NCI-H128 (cell line): ENCODE measurements at regions not wholly inside any gene's neighbourhood (a gene's known extent, or its start where the extent isn't known, plus 50 kb on each side); places are given as distances from the start of the nearest gene placed in this dataset.

Experiments
- DNase-seq: peaks from one replicate; lab custom pipeline; 2025; ENCODE audit not compliant: unreplicated experiment; lab: John Stamatoyannopoulos, UW

GRCh38 chr3:74510261-74510818, 104.1 kb downstream of the CNTN3 start:
- DNase-seq, result no peak

DNA sequence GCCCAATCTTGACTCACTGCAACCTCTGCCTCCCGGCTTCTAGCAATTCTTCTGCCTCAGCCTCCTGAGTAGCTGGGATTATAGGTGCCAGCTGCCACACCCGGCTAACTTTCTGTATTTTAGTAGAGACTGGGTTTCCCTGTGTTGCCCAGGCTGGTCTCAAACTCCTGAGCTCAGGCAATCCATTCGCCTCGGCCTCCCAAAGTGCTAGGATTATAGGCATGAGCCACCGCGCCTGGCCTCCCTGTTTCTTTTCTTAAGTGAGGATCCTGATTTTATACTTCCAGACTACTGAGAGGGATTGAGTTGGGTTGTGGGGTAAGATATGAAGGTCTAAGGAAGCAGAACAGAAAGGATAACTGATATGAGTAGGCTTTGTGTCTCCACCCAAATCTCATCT, 106.8 kb downstream of the CNTN3 start:
- DNase-seq, result no peak

DNA sequence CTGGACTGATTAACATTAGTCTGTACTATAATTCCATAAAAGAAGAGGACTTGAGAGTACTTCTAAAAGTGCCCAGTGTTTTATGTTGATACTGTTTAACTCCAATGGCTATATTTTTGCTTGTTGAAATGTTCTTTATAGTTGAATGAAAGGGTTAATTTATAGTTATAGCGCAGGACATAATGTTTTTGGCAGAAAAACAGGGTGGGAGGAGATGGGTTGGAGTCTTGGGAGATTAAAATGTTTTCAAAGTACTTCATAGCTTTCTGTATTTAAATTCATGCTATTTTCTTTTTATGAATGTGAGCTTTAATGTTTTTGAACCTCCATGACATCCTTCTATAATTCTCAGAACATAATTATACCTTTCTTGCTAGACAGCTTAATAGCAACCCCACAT, 108.2 kb downstream of the CNTN3 start:
- DNase-seq, result no peak

DNA sequence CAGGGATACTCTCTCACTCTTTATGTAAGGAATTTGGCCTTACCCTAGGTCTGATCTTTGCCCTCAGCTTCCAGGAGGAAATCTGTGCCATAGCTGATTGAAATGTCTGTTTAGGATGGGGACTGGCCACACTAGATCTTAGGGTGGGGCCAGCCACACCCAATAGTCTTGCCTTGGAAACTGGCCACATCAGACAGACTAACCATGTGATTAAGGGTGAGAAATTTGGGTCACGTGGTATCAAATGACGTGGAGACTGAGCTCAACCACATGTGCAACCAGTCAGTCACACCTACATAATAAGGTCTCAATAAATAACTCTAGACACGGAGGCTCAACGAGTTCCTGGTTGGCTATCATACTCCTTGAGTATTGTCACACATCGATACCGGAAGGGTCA, 113.5 kb downstream of the CNTN3 start:
- DNase-seq, result no peak

- no peak for DNase-seq
Measured at GRCh38 chr3:74500257-74500656, 114.2 kb downstream of the CNTN3 start.

DNA sequence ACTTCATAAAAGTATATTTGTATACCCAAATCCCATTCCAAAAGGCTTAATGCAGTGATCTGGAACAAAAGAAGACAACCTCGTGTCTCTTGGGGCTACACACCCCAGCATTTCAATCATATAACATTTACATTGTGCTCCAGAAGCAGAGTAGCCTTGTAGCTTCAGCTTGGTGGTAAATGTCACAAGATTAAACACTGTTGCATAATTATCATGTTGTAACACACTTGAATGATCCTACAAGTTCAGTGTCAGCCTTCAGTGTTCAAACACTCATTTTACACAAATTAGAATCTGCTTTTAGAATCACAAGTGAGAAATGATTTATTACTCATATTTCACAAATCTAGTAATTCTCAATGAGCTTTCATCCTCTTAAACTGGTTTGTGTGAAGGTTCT, 122.6 kb downstream of the CNTN3 start:
- no peak for DNase-seq

GRCh38 chr3:74489050-74489792, 125.2 kb downstream of the CNTN3 start:
- DNase-seq, result no peak

DNA sequence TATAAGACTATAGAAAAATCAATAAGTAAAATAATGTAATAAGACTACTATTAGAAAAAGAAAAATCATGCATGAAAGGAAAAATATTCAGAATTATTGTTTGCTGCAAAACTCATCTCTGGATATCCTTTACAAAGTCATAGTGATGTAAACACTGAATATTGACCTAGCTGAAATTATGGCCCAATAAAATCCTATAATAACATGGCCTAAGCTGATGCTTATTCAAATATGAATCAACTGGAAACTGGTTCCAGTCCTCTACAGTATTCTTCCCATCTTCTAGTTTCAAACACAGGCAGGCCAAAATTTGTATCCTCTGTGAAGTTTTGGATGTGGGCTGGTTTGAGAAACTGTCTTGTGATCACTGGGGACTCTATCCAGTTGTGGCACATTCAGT, 134.5 kb downstream of the CNTN3 start:
- DNase-seq, result no peak

DNA sequence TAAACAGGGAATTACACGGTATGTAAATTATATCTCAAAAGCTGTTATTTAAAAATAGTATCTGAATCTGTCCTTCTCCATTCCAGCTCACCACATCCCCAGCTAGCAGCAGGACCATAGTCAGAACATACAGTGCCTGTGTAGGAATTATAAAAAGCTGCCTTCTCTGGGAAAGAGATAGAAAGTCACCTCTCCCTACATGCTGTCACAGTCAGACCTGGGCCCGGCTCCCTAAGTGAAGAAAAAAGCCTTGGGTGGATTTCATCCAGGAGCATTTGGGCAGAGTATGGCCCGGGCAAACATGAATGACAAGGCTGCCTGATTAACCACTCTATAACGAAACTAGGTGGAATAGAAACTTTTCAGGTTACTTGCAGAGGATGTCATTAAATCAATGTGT, 144.1 kb downstream of the CNTN3 start:
- no peak for DNase-seq

DNA sequence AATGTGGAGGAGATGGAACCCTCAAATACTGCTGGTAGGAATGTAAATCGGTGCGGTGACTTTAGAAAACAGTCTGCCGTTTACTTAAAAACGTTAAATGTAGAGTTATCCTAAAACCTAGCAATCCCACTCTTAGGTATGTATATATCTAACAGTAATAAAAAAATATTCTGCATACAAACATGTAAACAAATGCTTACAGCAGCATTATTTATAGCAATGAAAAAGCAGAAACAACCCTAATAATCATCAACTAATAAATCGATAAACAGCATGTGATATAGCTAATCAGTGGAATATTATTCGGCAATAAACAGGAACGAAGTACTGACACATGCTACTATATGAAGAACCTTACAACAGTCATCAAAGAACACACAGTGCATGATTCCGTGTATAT, 144.7 kb downstream of the CNTN3 start:
- no peak for DNase-seq

- no peak for DNase-seq
Measured at GRCh38 chr3:74469151-74469550, 145.3 kb downstream of the CNTN3 start.

DNA sequence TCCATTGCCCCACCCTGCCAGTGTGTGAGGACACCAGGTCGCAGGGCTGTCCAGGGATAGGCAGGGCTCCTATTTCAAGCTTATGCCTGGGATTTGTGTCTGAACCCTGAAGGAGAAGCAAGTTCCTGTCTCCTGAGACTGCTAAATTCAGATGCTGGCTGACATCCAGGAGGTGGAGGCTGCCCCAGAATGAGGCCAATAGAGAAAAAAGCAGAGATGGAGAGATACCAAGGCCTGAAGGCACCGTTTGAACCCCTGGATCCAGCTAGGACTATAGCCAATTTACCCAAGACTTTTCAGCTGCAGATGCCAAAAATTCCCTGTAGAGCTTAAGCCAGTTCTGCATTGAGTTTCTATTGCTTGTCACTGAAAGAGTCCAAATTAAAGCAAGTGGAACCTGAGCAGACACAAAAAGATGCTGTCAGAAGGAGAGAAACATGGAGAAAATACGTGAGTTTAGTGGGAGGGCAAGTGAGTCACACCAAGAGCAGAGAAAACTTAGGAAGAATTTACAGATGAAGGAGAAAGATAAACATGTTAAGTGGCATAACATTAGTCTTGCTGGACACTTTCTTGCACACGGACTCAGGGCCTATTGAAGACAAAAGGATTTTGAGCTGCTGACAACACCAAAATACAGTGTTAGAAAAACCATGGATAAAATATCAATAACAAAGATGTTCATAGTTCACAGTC, 148.6 kb downstream of the CNTN3 start:
- no peak for DNase-seq

DNA sequence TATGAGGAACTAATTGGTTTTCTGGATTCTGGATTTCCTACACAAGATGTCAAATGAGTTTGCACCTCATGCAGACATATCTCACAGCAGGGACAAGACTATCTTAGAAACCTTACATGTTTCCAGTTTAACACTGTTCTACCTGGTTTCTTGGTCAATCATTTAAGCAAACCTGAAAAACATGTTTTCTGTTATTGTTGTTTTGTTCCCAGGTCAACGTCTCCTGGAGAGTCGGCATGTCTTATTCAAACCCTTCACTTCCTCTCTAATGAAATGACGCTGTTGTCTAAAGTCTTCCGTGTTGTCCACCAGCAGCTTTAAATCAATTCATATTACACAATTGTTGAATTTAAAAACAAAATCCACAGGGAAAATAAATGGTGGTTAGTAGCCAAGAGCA, 150.9 kb downstream of the CNTN3 start:
- no peak for DNase-seq

- DNase-seq, result no peak
Measured at GRCh38 chr3:74456166-74456565, 158.3 kb downstream of the CNTN3 start.

DNA sequence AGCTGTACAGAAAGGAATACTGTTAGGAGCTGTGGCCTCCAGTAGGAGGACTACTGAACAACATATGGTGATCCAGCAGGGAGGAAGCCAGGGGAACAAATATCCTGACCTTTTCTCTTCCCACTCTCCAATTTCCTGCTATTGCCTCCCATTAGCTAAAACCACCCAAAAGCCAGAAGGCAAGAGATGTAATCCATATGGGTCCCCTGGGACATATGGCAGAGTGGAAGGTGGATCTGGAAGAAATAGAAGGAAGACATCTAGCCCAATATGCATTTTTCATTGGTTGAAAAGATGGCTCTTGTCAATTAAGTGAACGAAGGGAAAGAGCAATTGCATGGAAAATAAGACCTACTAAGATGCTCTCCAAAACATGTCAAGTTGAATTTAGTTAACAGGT, 167.2 kb downstream of the CNTN3 start:
- DNase-seq, result no peak

- no peak for DNase-seq
Measured at GRCh38 chr3:74445541-74445940, 168.9 kb downstream of the CNTN3 start.

DNA sequence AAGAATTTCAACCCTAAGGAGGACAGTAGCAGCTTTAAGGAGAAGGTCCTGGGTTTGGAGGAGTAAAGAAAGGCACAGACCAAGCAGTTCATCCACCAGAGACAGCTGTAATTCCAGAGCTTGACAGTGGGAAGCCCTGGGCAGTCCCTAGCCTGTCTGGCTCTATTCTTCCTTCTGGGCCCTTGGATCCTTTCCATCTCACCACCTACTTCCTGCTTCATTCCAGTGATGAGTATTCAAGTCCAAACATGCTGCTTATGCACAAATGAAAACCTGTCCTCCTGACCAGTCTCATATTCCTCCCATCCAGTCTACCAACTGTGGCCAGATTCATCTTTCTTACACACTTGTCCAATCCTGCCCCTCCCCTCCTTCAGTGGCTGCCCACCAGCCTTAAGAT, 171.4 kb downstream of the CNTN3 start:
- no peak for DNase-seq

GRCh38 chr3:74442683-74443082, 171.8 kb downstream of the CNTN3 start:
- no peak for DNase-seq

DNA sequence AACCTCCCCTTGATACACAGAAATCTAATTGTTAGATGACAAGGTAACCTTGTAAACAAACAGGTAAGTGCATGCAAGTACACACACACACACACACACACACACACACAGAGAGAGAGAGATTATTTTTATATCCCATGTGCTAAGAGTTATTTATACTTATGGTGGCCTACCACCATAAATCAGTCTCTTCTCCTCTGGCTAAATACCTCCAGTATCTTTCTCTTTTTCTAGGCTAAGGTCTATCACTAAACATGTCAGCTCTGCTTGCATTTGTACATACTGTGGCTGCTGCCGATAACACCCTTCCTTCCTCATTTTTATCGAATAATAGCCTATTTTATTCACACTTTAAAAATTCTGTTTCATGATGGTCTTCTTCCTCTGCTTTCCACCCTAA, 172.4 kb downstream of the CNTN3 start:
- no peak for DNase-seq

- DNase-seq, result no peak
Measured at GRCh38 chr3:74436184-74436583, 178.3 kb downstream of the CNTN3 start.

- DNase-seq, result no peak
Measured at GRCh38 chr3:74435631-74436030, 178.8 kb downstream of the CNTN3 start.

GRCh38 chr3:74434406-74434805, 180.1 kb downstream of the CNTN3 start:
- no peak for DNase-seq

DNA sequence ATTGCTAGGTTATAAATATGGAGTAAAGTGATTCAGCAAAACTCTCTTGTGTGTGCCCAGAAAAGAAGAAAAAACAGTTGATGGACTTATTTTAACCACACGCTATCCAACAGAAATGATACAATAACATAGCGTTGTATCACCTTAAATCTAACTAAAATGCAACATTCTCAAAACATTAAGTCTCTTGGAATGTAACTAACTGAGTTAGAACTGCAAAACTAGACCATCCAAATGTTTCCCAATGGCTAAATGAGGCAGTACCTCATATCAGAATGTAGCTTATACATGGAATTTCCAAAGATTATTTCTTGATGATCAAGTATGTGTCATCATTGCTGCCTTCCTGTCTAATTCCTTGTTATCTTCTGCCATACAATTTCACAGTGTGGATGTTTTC, 187.9 kb downstream of the CNTN3 start:
- no peak for DNase-seq
